Brain microvascular endothelial cell (primary cell): ENCODE measurements at regions not wholly inside any gene's neighbourhood (a gene's known extent, or its start where the extent isn't known, plus 50 kb on each side); places are given as distances from the start of the nearest gene placed in this dataset.

ENCODE experiments used
- DNase-seq: peaks from one replicate; pipeline ENCODE4 v3.0.0-alpha.2; 2020
- H3K27ac ChIP-seq: fragments of 250-450 bp; sonication (Bioruptor Pico); 2 replicates; pipeline ENCODE4 v1.5.1; 2020; ENCODE audit warnings: mild to moderate bottlenecking, moderate library complexity
- H3K27me3 ChIP-seq: fragments of 250-450 bp; sonication (Bioruptor Pico); replicated peaks from 2 replicates; pipeline ENCODE4 v1.5.1; 2020; ENCODE audit warnings: mild to moderate bottlenecking
- H3K36me3 ChIP-seq: fragments of 250-450 bp; sonication (Bioruptor Pico); replicated peaks from 2 replicates; pipeline ENCODE4 v1.5.1; 2020; ENCODE audit warnings: mild to moderate bottlenecking
- H3K4me3 ChIP-seq: 2 replicates; pipeline ENCODE4 v1.5.1; 2011; ENCODE audit warnings: low read depth, mild to moderate bottlenecking, control low read depth, low read length, moderate library complexity
- in situ Hi-C: cut with HindIII; loops from 2 replicates; pipeline ENCODE4 v1.10.0; 2017; ENCODE audit warnings: low sequenced_read_pairs, low pct_ligation_motif_present
- TF ChIP-seq, protein P1 (sequence below): IDR thresholded peaks from 2 replicates; pipeline ENCODE4 v1.5.1; 2011; ENCODE audit warnings: low read depth, mild to moderate bottlenecking, moderate library complexity, low read length, control low read depth, inconsistent platforms; ENCODE audit errors: missing control alignments

DNA sequence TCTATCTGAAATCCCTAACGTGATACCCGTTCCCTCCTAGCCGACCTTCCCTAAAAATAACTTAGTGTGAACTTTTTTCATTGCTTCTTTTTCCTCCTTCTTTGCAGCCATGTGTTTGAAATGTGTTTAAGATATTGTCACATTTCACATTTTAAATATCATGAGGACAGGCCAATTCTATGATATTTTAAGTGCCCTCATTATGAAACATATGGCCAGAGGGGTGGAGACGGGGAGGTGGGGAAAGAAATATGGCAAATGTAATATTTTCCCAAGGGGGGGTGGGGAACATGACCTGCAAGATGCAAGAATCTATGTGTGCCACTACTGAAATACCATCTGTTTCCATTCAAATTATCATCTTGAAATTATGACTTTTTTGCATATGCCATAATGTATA lies 1039.2 kb downstream of the AGBL1 start:
- Histone ChIP-seq H3K4me3 (no peak overlapping the region), H3K36me3 (no peaks in the 10 kb centered on the region), H3K27me3 (no peaks in the 10 kb centered on the region), H3K27ac (no peak overlapping the region)
- TF ChIP-seq, protein P1, sequence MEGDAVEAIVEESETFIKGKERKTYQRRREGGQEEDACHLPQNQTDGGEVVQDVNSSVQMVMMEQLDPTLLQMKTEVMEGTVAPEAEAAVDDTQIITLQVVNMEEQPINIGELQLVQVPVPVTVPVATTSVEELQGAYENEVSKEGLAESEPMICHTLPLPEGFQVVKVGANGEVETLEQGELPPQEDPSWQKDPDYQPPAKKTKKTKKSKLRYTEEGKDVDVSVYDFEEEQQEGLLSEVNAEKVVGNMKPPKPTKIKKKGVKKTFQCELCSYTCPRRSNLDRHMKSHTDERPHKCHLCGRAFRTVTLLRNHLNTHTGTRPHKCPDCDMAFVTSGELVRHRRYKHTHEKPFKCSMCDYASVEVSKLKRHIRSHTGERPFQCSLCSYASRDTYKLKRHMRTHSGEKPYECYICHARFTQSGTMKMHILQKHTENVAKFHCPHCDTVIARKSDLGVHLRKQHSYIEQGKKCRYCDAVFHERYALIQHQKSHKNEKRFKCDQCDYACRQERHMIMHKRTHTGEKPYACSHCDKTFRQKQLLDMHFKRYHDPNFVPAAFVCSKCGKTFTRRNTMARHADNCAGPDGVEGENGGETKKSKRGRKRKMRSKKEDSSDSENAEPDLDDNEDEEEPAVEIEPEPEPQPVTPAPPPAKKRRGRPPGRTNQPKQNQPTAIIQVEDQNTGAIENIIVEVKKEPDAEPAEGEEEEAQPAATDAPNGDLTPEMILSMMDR, result no peak
- in situ Hi-C loops, result no loop called here
- no peak for DNase-seq

DNA sequence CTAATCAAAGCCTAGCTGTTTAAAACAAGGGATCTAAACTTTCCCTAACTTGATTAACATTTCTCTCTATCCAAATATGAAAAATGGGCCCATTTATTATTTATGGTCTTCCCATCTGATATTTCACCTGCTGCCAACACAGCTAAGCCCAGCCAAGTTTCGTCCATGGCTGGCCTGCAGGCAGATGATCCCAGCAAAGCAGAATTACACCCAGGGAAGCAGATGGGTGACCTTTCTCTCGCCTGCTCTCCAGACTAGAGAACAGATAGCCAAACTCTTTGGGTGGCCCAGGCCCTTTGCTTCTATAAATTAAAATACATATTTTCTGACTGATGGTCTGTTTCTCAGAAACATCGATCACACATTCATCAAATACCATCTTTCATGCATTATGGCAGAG lies 1038.8 kb downstream of the AGBL1 start:
- H3K27ac ChIP-seq, result no peak overlapping the region
- no peaks in the 10 kb centered on the region for H3K27me3 ChIP-seq
- no peak for DNase-seq
- no peaks in the 10 kb centered on the region for H3K36me3 ChIP-seq
- in situ Hi-C loops, result no loop called here
- H3K4me3 ChIP-seq, result no peak overlapping the region
- TF ChIP-seq, protein P1, result no peak

DNA sequence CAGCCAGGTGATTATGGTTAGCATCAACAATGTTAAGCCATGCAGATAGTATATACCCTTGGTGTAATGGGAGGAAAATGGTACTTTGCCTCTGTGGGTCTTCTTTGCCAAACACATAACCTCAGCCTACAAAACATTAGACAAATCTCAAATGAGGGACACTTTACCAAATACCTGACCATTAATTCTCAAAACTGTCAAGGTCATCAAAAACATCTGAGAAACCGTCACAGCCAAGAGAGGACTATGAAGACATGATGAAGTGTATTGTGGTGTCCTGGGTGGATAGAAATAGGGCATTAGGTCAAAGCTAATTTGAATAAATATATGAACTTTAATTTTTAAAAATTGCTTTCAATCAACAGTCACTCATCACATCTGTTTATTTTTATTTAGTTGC lies 1036.1 kb downstream of the AGBL1 start:
- no peak for DNase-seq
- no peak overlapping the region for H3K4me3 ChIP-seq
- in situ Hi-C loops, result no loop called here
- H3K36me3 ChIP-seq, result no peaks in the 10 kb centered on the region
- TF ChIP-seq, protein P1, result no peak
- no peak overlapping the region for H3K27ac ChIP-seq
- no peaks in the 10 kb centered on the region for H3K27me3 ChIP-seq

DNA sequence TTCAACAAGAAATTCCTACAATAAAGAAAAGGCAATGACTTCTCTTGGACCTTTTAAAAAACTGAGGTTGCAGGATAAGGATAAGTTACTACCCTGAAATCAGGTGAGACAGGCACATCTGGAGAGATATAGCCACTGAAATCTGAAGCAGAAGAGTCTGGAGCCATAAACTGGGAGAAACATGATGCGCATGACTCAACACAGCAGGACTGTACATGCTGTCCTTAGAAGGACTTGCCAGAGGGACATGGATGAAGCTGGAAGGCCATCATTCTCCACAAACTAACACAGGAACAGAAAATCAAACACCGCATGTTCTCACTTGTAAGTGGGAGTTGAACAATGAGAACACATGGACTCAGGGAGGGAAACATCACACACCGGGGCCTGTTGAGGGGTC lies 1020.2 kb downstream of the AGBL1 start:
- no peak overlapping the region for H3K27ac ChIP-seq
- TF ChIP-seq, protein P1, result no peak
- no peaks in the 10 kb centered on the region for H3K27me3 ChIP-seq
- H3K4me3 ChIP-seq, result no peak overlapping the region
- in situ Hi-C loops, result no loop called here
- no peak for DNase-seq
- no peaks in the 10 kb centered on the region for H3K36me3 ChIP-seq

DNA sequence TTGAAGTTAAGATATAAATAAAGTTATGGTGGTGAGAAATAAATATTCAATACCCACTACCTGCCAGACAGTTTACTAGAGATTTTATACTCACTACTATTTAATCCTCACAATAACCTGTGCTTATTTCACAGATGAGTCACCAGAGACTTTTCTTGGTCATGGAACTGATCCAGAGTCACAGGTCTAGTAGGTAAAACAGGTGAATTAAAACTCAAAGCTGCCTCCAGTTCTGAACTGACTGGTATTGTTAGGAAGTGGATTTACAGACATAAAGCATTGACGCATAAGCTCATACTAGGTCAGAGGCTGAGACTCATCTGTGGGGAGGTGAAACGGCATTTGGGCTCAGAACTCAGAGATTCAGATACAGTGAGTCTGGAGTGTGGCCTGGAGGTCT lies 1009.9 kb downstream of the AGBL1 start:
- no peaks in the 10 kb centered on the region for H3K36me3 ChIP-seq
- no peaks in the 10 kb centered on the region for H3K27me3 ChIP-seq
- no peak for DNase-seq
- TF ChIP-seq, protein P1, result no peak
- no peak overlapping the region for H3K27ac ChIP-seq
- in situ Hi-C loops, result no loop called here
- no peak overlapping the region for H3K4me3 ChIP-seq

DNA sequence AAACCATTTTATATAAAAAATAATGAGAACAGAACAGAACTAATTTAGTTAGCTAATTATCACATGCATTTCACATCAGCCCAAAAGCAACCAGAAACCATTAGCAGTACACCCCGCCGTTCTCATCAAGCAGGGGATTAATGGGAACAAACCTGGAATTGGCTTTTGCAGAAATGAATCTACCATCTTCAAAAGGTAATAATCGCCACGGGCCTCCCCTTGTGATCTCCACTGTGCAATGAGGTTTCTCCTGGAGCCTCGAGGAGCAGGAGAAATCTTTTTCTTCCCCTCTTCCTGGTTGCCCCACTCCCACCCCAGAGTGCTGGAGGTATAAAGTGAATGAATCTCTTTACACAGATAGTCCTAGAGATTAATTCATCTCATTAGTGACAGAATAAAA lies 1003.5 kb downstream of the AGBL1 start:
- TF ChIP-seq, protein P1, result no peak
- in situ Hi-C loops, result no loop called here

More for the DNA sequence above, 1003.5 kb downstream of the AGBL1 start:
- no peak overlapping the region for H3K27ac ChIP-seq
- no peaks in the 10 kb centered on the region for H3K36me3 ChIP-seq
- no peak for DNase-seq
- no peaks in the 10 kb centered on the region for H3K27me3 ChIP-seq
- H3K4me3 ChIP-seq, result no peak overlapping the region
